Liver (tissue), 3 donors: ENCODE measurements at regions not wholly inside any gene's neighbourhood (a gene's known extent, or its start where the extent isn't known, plus 50 kb on each side); places are given as distances from the start of the nearest gene placed in this dataset.

Experiments
- CTCF ChIP-seq: fragments of 150-350 bp; IDR thresholded peaks from 2 replicates; pipeline ENCODE4 v1.5.1; 2017; ENCODE audit warnings: improper control_type of control experiment, low read depth, low read length; ENCODE audit not compliant: missing input control
- GABPA ChIP-seq, 2 donors: IDR thresholded peaks in 1 of 2; conservative IDR thresholded peaks in 1 of 2; 2 replicates each; pipeline ENCODE4 v1.6.1; 2016; ENCODE audit warnings: antibody characterized with exemption in 2 of 2, mild to moderate bottlenecking in 1 of 2, moderate library complexity in 1 of 2
- HNF4A ChIP-seq, 2 donors: conservative IDR thresholded peaks; 2 replicates each; pipeline ENCODE4 v1.6.1; 2016; ENCODE audit warnings: antibody characterized with exemption in 2 of 2, mild to moderate bottlenecking in 2 of 2
- JUND ChIP-seq, 2 donors: IDR thresholded peaks; 2 replicates each; pipeline ENCODE4 v1.6.1; 2016; ENCODE audit warnings: antibody characterized with exemption in 2 of 2
- RAD21 ChIP-seq, 2 donors: IDR thresholded peaks; 2 replicates each; pipeline ENCODE4 v1.6.1; 2016; ENCODE audit warnings: antibody characterized with exemption in 2 of 2, mild to moderate bottlenecking in 2 of 2
- REST ChIP-seq: IDR thresholded peaks from 2 replicates; pipeline ENCODE4 v1.6.1; 2016; ENCODE audit warnings: antibody characterized with exemption, mild to moderate bottlenecking
- RXRA ChIP-seq, 2 donors: IDR thresholded peaks; 2 replicates each; pipeline ENCODE4 v1.6.1; 2017 to 2018; ENCODE audit warnings: antibody characterized with exemption in 2 of 2, mild to moderate bottlenecking in 1 of 2
- SP1 ChIP-seq: IDR thresholded peaks from 2 replicates; pipeline ENCODE4 v1.6.1; 2018; ENCODE audit warnings: antibody characterized with exemption, mild to moderate bottlenecking
- TAF1 ChIP-seq: conservative IDR thresholded peaks from 2 replicates; pipeline ENCODE4 v1.6.1; 2016; ENCODE audit warnings: antibody characterized with exemption, mild to moderate bottlenecking
- YY1 ChIP-seq: IDR thresholded peaks from 2 replicates; pipeline ENCODE4 v1.6.1; 2016; ENCODE audit warnings: antibody characterized with exemption, mild to moderate bottlenecking
- ZBTB33 ChIP-seq: IDR thresholded peaks from 2 replicates; pipeline ENCODE4 v1.6.1; 2016; ENCODE audit warnings: antibody characterized with exemption
- TF ChIP-seq, protein P1 (sequence below): IDR thresholded peaks from 2 replicates; pipeline ENCODE4 v1.6.1; 2016; ENCODE audit warnings: antibody characterized with exemption
- TF ChIP-seq, protein P2 (sequence below): IDR thresholded peaks from 2 replicates; pipeline ENCODE4 v1.6.1; 2016; ENCODE audit warnings: antibody characterized with exemption
- donor health status: healthy.
- donor health status: healthy.

DNA sequence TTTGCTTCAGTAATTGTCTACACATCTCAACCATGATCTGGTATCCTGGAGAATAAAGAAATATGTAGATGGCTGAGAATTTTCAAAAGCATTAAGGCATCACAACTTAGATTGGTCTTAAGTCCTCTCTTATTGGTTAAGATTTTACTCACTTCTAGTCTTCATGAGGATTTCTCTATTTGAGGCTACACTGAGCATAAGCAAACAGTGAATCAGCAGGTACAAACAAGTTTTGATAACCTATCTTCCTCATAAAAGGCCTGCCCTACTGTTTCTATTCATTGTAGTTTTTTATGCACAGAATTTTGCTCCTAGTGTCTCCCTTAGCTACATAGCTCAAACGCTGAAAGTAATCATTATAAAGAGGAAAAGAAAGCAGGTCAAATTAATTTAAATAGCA, 460.7 kb upstream of the RPS6KA3 start:
- no peak for TF ChIP-seq CTCF
- TF ChIP-seq, protein P1, sequence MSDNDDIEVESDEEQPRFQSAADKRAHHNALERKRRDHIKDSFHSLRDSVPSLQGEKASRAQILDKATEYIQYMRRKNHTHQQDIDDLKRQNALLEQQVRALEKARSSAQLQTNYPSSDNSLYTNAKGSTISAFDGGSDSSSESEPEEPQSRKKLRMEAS = no peak
- no peak for TF ChIP-seq SP1
- TF ChIP-seq YY1 = no peak
- TF ChIP-seq TAF1 = no peak
- no peak for TF ChIP-seq HNF4A (conservative IDR thresholded peaks at IDR 0.05)
- TF ChIP-seq REST = no peak
- no peak for TF ChIP-seq GABPA (IDR thresholded peaks at IDR 0.05 in 1 of 2, conservative IDR thresholded peaks at IDR 0.05 in 1 of 2)
- no peak for TF ChIP-seq RXRA (IDR thresholded peaks at IDR 0.05)
- no peak for TF ChIP-seq JUND (IDR thresholded peaks at IDR 0.05)
- TF ChIP-seq, protein P2, sequence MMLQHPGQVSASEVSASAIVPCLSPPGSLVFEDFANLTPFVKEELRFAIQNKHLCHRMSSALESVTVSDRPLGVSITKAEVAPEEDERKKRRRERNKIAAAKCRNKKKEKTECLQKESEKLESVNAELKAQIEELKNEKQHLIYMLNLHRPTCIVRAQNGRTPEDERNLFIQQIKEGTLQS = no peak
- no peak for TF ChIP-seq ZBTB33
- TF ChIP-seq RAD21 (IDR thresholded peaks at IDR 0.05) = no peak
